ENCODE measurements at regions not wholly inside any gene's neighbourhood (a gene's known extent, or its start where the extent isn't known, plus 50 kb on each side); places are given as distances from the start of the nearest gene placed in this dataset.
"Not testable (repeated sequence)": the region's sequence is repeated elsewhere in the genome, so short reads cannot be mapped to it uniquely, and the experiment has no call there.

GRCh38 chr9:62849991-62850390 is 1660.2 kb downstream of the SPATA31A7 start:
- TF ChIP-seq CTCF (IDR thresholded peaks at IDR 0.05); POLR2A (IDR thresholded peaks at IDR 0.05); POLR2AphosphoS5 (IDR thresholded peaks at IDR 0.05; ENCODE audit: insufficient read depth in 1 of 2, low read depth in 1 of 2): not testable (repeated sequence)
